ENCODE measurements at regions not wholly inside any gene's neighbourhood (a gene's known extent, or its start where the extent isn't known, plus 50 kb on each side); places are given as distances from the start of the nearest gene placed in this dataset.

- FAIRE-seq (peak; percentile 88), DNase-seq (ENCODE audit: low read depth, low spot score) (no peak), ATAC-seq (no peak)
- ChIA-PET POLR2A (no interaction called here), CTCF (interaction anchor here (0.9 kb wide), 1 partner anchor 165 kb away, joined by 3 read pairs; no protein-coding TSS in a partner anchor), RAD21 (ENCODE audit: unreplicated experiment) (interaction anchor here (0.6 kb wide), 1 partner anchor 14 kb away, joined by 3 read pairs; no protein-coding TSS in a partner anchor), SMC1A (ENCODE audit: uncharacterized antibody, unreplicated experiment) (interaction anchor here (1.0 to 1.2 kb wide), 2 partner anchors 42 to 658 kb away, joined by 3 read pairs; no protein-coding TSS in a partner anchor)
- Histone ChIP-seq H3K4me3 (peak overlapping the region; percentile 83; the same call in 1 of the 2 replicates), H4K20me1 (ENCODE audit: control insufficient read depth, insufficient read depth) (no peaks in the 10 kb centered on the region), H3K4me1 (ENCODE audit: control insufficient read depth, insufficient read depth, low read length) (peaks cover 18% of the 10 kb centered on the region), H3K9me3 (replicated peaks; ENCODE audit: control insufficient read depth, insufficient read depth, low read length) (no peaks in the 10 kb centered on the region), H2AFZ (ENCODE audit: control insufficient read depth, low read depth, low read length) (no peak overlapping the region), H3K27ac (ENCODE audit: control insufficient read depth, insufficient read depth) (no peak overlapping the region), H3K27me3 (replicated peaks in 1 of 2; ENCODE audit: control insufficient read depth in 2 of 2, insufficient read depth in 2 of 2, low read length in 1 of 2) (peaks cover 12 to 34% of the 10 kb centered on the region in 2 experiments), H3K79me2 (ENCODE audit: control insufficient read depth, insufficient read depth, low read length) (no peaks in the 10 kb centered on the region), H3K36me3 (ENCODE audit: control insufficient read depth in 2 of 2, insufficient read depth in 2 of 2, low read length in 1 of 2) (no peaks in the 10 kb centered on the region), H3K4me2 (ENCODE audit: control insufficient read depth, insufficient read depth) (peak overlapping the region; percentile 98), H3K9ac (ENCODE audit: control insufficient read depth, insufficient read depth, low read length) (no peak overlapping the region)
- intact Hi-C loops (cut with micrococcal nuclease; ENCODE audit: unreplicated experiment) = no loop called here
- 2% methylated on average over 5 of the region's 5 CpGs for WGBS (ENCODE audit: insufficient coverage, insufficient replicate concordance, low lambda C conversion rate, missing lambda C conversion rate)
- TF ChIP-seq MLLT1 (IDR thresholded peaks at IDR 0.05) (no peak), NFIC (IDR thresholded peaks at IDR 0.05; ENCODE audit: low read depth, low read length) (no peak), SMC3 (IDR thresholded peaks at IDR 0.05; ENCODE audit: borderline replicate concordance, low read length) (no peak), ESRRA (IDR thresholded peaks at IDR 0.05; ENCODE audit: low read length) (no peak), FOXM1 (IDR thresholded peaks at IDR 0.05; ENCODE audit: low read depth, low read length) (no peak), RELA (IDR thresholded peaks at IDR 0.05; ENCODE audit: borderline replicate concordance, partially characterized antibody) (no peak), EED (IDR thresholded peaks at IDR 0.05; ENCODE audit: low read depth) (no peak), PML (IDR thresholded peaks at IDR 0.05; ENCODE audit: low read length) (no peak), PRDM15 (CRISPR knock-in tag; IDR thresholded peaks at IDR 0.05) (no peak), CHD1 (IDR thresholded peaks at IDR 0.05; ENCODE audit: low read depth, low read length) (no peak), PAX5 (IDR thresholded peaks at IDR 0.05; ENCODE audit: borderline replicate concordance, low read depth, low read length) (no peak), NFYA (IDR thresholded peaks at IDR 0.05; ENCODE audit: borderline replicate concordance, low read depth, low read length) (no peak), RAD51 (IDR thresholded peaks at IDR 0.05) (no peak), BCLAF1 (IDR thresholded peaks at IDR 0.05) (no peak), RAD21 (IDR thresholded peaks at IDR 0.05; ENCODE audit: insufficient read depth, low read depth, low read length) (no peak), BRCA1 (IDR thresholded peaks at IDR 0.05; ENCODE audit: low read depth, low read length) (no peak), GATAD2B (conservative IDR thresholded peaks at IDR 0.05; ENCODE audit: low read depth) (no peak), RB1 (IDR thresholded peaks at IDR 0.05; ENCODE audit: borderline replicate concordance) (no peak)
- no TSS peak for BruUV-seq (replicated peaks)
- in situ Hi-C loops (cut with MboI) = no loop called here
Observed at GRCh38 chr18:34978533-34978893, 62.7 kb upstream of the MAPRE2 start.
